Left cardiac atrium (tissue), 4 donors: ENCODE measurements at regions not wholly inside any gene's neighbourhood (a gene's known extent, or its start where the extent isn't known, plus 50 kb on each side); places are given as distances from the start of the nearest gene placed in this dataset.

Experiments used
- ATAC-seq, 2 donors: fragments of 200-7000 bp; cut with Tn5 transposase; one replicate each; pipeline ENCODE4 v1.9.1; 2020; ENCODE audit warnings: mild to moderate bottlenecking in 2 of 2, moderate library complexity in 2 of 2
- DNase-seq: peaks from one replicate; pipeline ENCODE4 v3.0.0-alpha.2; 2020
- intact Hi-C, 2 donors: fragments of 100-400 bp; cut with DNase I; formaldehyde crosslinking; loops; one replicate each; pipeline versions ENCODE4 v1.14.1 to v1.15.1; 2022 to 2023
- donor health status: DM: no; HTN: yes; CAD: no.
- donor health status: DM: no; HTN: yes; CAD: no; lungs with severe emphysema.
- donor health status: DM: yes; HTN: yes; CAD: no.
- donor health status: Dilated cardiomyopathy.

GRCh38 chr9:14412775-14413174 is 98.8 kb upstream of the NFIB start:
- no peak for ATAC-seq
- DNase-seq, result no peak
- intact Hi-C loops, result no loop called here

- DNase-seq (no peak), ATAC-seq (no peak)
- intact Hi-C loops, result no loop called here
Measured at GRCh38 chr9:14406463-14406862, 92.5 kb upstream of the NFIB start.

- ATAC-seq, result no peak
- intact Hi-C loops, result no loop called here
- no peak for DNase-seq
Measured at GRCh38 chr9:14405176-14405706, 91.3 kb upstream of the NFIB start.

DNA sequence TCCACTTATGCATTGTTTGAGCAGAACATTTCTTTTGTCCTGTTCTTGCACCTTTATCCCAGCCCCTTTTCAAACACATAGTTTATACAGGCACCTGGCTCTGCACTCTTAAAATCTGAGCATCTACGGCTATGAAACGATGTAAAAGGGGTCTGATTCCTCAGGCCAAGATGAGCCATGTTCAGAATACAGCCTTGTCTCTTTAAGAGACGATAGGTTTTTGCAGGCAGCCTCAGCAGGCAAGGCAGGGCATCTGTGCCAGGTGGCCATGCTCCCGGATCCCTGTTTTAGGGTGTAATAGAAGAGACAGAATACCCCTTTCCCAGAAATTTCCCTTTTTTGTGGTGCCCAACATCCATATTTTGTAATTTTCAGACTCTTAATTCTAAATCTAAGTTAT is 89.1 kb upstream of the NFIB start:
- intact Hi-C loops, result no loop called here
- no peak for ATAC-seq
- no peak for DNase-seq

DNA sequence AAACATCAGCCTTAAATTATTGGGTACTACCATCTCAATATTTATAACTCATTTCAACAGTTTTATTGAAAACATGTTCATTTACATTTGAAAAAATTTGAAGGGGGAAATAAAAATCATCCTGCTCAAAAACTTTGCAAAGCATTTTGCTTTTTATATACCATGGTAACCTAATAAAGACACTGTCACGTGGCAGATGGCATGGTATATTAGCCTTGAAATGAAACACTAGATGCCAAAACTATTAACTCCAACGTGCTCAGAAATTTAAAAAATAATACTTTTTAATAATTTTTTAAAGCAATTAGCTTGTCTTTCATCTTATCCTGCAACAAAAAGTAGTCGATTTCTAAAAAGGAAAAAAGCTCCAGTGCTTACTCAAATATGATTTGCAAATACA is 88.6 kb upstream of the NFIB start:
- no peak for ATAC-seq
- intact Hi-C loops, result no loop called here
- no peak for DNase-seq

DNA sequence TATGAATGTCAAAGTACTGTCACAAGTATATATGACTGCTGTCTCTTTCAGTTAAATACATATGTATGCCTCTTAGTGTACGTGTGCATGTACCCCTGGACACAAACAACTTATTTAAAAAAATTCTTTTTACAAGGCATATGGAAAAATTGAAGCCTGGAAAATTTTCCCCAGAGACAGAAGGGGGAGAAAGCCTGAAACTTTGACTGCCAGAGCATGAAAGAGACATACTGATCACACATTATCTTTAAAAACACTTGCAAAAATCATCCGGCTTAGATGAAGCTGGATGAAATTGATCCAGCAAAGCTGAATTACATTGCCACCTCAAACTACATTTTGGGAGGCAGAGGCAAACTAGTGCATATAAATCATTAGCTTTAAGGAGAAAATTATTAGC is 88.0 kb upstream of the NFIB start:
- DNase-seq, result no peak
- intact Hi-C loops, result no loop called here
- ATAC-seq, result no peak

DNA sequence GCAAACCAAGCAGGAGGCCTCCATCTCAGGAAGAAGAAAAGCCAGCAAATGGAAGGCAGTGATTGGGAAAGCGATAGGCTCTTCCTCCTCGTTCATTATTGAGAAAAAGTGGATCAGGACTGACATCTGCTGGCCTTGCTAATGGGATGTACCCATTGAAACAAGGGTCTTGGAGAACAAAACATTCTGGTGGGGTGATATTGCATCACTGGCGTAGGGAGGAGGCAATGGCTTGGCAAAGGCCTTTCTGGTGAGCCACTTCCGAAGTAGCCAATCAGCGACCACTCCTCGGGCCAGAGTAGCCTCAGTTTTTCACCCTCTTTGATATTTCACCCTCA is 86.7 kb upstream of the NFIB start:
- peak; percentile 67 for DNase-seq
- peak; percentile 90 to 92 for ATAC-seq
- intact Hi-C loops, result no loop called here

- intact Hi-C loops, result no loop called here
- DNase-seq (no peak), ATAC-seq (no peak)
Measured at GRCh38 chr9:14399756-14400657, 86.1 kb upstream of the NFIB start.

DNA sequence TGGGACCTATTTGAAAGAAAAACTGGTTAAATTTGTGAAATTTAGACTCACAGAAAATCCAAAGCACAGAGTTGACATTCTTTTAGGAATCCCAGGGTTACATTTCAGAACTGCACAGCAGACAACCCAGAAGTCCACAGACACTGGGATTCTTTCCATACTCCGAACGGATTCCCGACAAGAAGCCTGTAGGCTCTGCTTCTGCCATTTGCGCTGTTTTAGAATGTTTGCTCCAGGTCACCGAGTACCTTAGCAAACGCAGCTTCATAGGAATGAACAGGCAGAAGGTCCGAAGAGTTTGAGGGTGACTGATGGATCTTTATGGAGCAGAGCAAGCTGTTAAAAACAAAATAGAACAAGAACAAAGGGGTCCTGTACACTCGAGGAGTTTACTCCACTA is 84.5 kb upstream of the NFIB start:
- intact Hi-C loops, result no loop called here
- DNase-seq (no peak), ATAC-seq (no peak)

- peak; percentile 28 for DNase-seq
Measured at GRCh38 chr9:14396171-14396570, 82.2 kb upstream of the NFIB start.

GRCh38 chr9:14395317-14396082 is 81.6 kb upstream of the NFIB start:
- intact Hi-C loops, result no loop called here
- peak; percentile 53 for DNase-seq
- ATAC-seq, result peak; percentile 71 to 75

More at GRCh38 chr9:14396171-14396570, 82.2 kb upstream of the NFIB start:
- intact Hi-C loops, result no loop called here
- peak in 1 of 2 donors; percentile 21 for ATAC-seq

DNA sequence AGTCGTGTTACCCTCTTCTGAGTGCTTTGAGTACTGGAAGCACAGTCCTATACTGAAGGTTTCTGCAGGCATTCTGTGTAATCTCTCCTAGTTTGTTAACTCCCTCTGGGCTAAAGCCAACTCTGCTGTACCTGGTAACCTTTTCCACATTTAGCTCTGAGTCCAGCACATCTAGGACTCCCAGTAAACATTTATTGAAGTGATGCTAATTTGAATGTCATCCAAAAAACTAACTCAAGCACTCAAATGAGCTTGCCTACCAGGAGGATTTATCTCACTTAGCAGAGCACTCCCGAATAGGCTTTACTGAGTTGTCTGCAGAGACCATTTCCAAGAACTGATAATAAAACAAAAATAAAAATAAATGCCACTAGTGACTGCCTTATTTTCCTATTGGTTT is 79.5 kb upstream of the NFIB start:
- ATAC-seq (peak in 1 of 2 donors; percentile 17), DNase-seq (no peak)
- intact Hi-C loops, result no loop called here

GRCh38 chr9:14391620-14392019 is 77.7 kb upstream of the NFIB start:
- ATAC-seq (no peak), DNase-seq (no peak)
- intact Hi-C loops, result no loop called here

GRCh38 chr9:14389657-14390056 is 75.7 kb upstream of the NFIB start:
- no peak for ATAC-seq

GRCh38 chr9:14389146-14389545 is 75.2 kb upstream of the NFIB start:
- DNase-seq (no peak), ATAC-seq (no peak)
- intact Hi-C loops, result no loop called here

More at GRCh38 chr9:14389657-14390056, 75.7 kb upstream of the NFIB start:
- intact Hi-C loops, result no loop called here
- no peak for DNase-seq

GRCh38 chr9:14383773-14384172 is 69.8 kb upstream of the NFIB start:
- DNase-seq (no peak), ATAC-seq (no peak)
- intact Hi-C loops, result no loop called here

DNA sequence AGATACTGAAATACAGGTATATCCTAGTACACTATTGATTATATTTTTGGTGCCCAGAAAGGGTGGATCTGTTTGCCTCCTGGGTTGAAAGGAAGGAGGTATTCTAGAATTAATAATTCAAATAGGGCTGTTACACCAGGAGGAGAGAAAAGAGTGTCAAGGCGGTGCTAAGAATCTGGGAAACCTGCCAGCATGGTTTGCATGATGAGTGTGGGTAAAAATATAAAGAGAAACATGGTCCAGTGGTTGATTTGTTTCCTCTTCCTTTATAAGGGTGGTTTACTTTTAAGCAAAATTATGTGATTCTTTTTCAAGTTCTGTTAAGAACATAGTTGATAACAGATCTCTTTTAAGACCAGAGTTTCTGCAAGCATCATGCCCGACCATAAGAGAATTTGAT is 69.4 kb upstream of the NFIB start:
- intact Hi-C loops, result no loop called here
- DNase-seq (peak; percentile 31), ATAC-seq (peak; percentile 55 to 63)

DNA sequence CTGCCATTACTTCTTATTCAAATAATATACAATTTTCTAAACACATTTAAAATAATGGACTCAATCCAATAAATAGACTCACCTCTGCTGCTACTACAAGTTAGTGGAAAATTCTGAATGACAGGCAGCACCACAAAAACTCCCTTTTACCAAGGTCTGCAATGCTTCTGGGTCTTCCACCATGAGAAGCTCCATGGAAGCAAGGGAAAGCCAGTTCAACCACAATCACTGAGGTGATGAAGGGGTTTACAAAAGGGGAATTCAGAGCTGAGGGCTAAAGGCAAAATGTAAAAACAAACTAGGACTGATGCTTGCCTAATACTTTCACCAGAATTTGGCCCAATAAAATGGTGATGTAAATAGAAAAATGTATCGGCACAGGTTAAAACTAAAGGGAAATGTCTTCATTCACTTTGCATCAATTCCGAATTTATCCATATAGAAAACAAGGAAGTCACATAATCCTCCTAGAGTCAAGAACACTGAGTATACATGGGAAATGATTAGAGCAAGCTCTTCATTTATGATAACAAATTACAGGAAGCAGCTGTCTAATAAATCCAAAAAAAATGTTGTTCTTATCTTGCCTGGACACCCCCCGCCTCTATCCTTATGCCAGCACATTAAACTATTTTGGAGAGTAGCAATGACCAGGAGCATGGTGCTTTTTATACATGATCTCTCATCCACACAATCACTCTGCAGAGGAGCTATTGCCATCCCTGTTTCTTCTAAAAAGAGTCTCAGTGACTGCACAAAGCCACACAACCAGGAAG is 66.3 kb upstream of the NFIB start:
- no peak for ATAC-seq
- no peak for DNase-seq
- intact Hi-C loops, result no loop called here

DNA sequence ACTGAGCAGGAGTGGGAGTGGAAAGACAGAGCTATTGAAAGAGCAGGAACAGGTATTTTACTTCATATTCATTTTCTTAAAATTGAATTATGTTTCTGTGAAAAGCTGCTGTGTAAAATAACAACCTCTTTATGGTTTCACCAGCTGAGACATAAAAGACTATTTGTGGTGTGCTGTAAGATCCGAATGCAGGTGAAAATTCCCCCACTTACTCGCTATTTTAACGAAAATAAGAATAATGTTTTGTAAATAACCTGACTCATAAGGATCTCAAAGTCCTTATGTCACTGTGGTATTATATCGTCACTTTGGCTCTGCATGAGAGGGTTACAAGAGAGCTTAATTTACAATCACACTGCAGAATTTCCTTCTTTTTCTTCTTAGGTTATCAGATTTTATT is 65.3 kb upstream of the NFIB start:
- intact Hi-C loops, result no loop called here
- no peak for DNase-seq
- ATAC-seq, result no peak

- no peak for DNase-seq
- intact Hi-C loops, result no loop called here
- ATAC-seq, result no peak
Measured at GRCh38 chr9:14373706-14374105, 59.8 kb upstream of the NFIB start.
